ENCODE measurements at regions not wholly inside any gene's neighbourhood (a gene's known extent, or its start where the extent isn't known, plus 50 kb on each side); places are given as distances from the start of the nearest gene placed in this dataset.

- Histone ChIP-seq H3K4me3 (no peak overlapping the region), H3K9me3 (no peaks in the 10 kb centered on the region), H3K4me1 (no peaks in the 10 kb centered on the region), H3K4me2 (no peak overlapping the region), H3K27ac (no peak overlapping the region)
- DNase-seq (ENCODE audit: low read depth in 1 of 2, low spot score in 1 of 2) (no peak), ATAC-seq (no peak), FAIRE-seq (no peak)
- ChIA-PET CTCF (no interaction called here), POLR2A (no interaction called here)
- WGBS (ENCODE audit: missing lambda C conversion rate) = 4% methylated on average over 5 of the region's 5 CpGs
- TF ChIP-seq JUN (IDR thresholded peaks at IDR 0.05) (no peak), RCOR1 (IDR thresholded peaks at IDR 0.05; ENCODE audit: low read depth, low read length) (no peak), FOSL2 (IDR thresholded peaks at IDR 0.05) (no peak), FOSL2 (CRISPR knock-in tag; IDR thresholded peaks at IDR 0.05) (peak; percentile 12; the same call in 1 of the 2 replicates)
These were observed 214.2 kb upstream of the GHITM start for GRCh38 chr10:83925133-83925532.

GRCh38 chr10:83926606-83927005 lies 212.7 kb upstream of the GHITM start:
- 13% methylated on average over 2 of the region's 2 CpGs for WGBS (ENCODE audit: missing lambda C conversion rate)
- H3K4me3 ChIP-seq = no peak overlapping the region
- POLR2A ChIA-PET = no interaction called here

GRCh38 chr10:83927166-83927565 lies 212.1 kb upstream of the GHITM start:
- CTCF ChIA-PET = no interaction called here
- no peak for DNase-seq (ENCODE audit: low read depth in 1 of 2, low spot score in 1 of 2)
- POLR2A ChIA-PET = no interaction called here
- Histone ChIP-seq H3K9me3 (no peaks in the 10 kb centered on the region), H3K27ac (no peak overlapping the region), H3K4me1 (no peaks in the 10 kb centered on the region), H3K4me2 (no peak overlapping the region), H3K4me3 (no peak overlapping the region)
- FAIRE-seq = no peak
- WGBS (ENCODE audit: missing lambda C conversion rate) = 10% methylated on average over 2 of the region's 2 CpGs
- no peak for ATAC-seq
- TF ChIP-seq HOXB5 (CRISPR knock-in tag; IDR thresholded peaks at IDR 0.05) (no peak), MYC (IDR thresholded peaks at IDR 0.05; ENCODE audit: borderline replicate concordance, low read length) (no peak), GATA3 (IDR thresholded peaks at IDR 0.05; ENCODE audit: borderline replicate concordance) (no peak), RAD21 (conservative IDR thresholded peaks at IDR 0.05 in 1 of 2, IDR thresholded peaks at IDR 0.05 in 1 of 2) (no peak), FOSL2 (IDR thresholded peaks at IDR 0.05) (no peak), FOSL2 (CRISPR knock-in tag; IDR thresholded peaks at IDR 0.05) (no peak), NR3C1 (IDR thresholded peaks at IDR 0.05) (no peak)
- TF ChIP-seq, protein P1, sequence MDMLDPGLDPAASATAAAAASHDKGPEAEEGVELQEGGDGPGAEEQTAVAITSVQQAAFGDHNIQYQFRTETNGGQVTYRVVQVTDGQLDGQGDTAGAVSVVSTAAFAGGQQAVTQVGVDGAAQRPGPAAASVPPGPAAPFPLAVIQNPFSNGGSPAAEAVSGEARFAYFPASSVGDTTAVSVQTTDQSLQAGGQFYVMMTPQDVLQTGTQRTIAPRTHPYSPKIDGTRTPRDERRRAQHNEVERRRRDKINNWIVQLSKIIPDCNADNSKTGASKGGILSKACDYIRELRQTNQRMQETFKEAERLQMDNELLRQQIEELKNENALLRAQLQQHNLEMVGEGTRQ (IDR thresholded peaks at IDR 0.05) = no peak
- TF ChIP-seq, protein P2, sequence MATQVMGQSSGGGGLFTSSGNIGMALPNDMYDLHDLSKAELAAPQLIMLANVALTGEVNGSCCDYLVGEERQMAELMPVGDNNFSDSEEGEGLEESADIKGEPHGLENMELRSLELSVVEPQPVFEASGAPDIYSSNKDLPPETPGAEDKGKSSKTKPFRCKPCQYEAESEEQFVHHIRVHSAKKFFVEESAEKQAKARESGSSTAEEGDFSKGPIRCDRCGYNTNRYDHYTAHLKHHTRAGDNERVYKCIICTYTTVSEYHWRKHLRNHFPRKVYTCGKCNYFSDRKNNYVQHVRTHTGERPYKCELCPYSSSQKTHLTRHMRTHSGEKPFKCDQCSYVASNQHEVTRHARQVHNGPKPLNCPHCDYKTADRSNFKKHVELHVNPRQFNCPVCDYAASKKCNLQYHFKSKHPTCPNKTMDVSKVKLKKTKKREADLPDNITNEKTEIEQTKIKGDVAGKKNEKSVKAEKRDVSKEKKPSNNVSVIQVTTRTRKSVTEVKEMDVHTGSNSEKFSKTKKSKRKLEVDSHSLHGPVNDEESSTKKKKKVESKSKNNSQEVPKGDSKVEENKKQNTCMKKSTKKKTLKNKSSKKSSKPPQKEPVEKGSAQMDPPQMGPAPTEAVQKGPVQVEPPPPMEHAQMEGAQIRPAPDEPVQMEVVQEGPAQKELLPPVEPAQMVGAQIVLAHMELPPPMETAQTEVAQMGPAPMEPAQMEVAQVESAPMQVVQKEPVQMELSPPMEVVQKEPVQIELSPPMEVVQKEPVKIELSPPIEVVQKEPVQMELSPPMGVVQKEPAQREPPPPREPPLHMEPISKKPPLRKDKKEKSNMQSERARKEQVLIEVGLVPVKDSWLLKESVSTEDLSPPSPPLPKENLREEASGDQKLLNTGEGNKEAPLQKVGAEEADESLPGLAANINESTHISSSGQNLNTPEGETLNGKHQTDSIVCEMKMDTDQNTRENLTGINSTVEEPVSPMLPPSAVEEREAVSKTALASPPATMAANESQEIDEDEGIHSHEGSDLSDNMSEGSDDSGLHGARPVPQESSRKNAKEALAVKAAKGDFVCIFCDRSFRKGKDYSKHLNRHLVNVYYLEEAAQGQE (IDR thresholded peaks at IDR 0.05) = no peak

More at GRCh38 chr10:83926606-83927005, 212.7 kb upstream of the GHITM start:
- no peaks in the 10 kb centered on the region for H3K9me3 ChIP-seq
- CTCF ChIA-PET = no interaction called here
- no peaks in the 10 kb centered on the region for H3K4me1 ChIP-seq
- no peak for ATAC-seq
- TF ChIP-seq EP300 (IDR thresholded peaks at IDR 0.05) = no peak
- TF ChIP-seq, protein P3, sequence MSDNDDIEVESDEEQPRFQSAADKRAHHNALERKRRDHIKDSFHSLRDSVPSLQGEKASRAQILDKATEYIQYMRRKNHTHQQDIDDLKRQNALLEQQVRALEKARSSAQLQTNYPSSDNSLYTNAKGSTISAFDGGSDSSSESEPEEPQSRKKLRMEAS (IDR thresholded peaks at IDR 0.05) = no peak
- no peak for TF ChIP-seq TFCP2L1 (CRISPR knock-in tag; IDR thresholded peaks at IDR 0.05)
- no peak for TF ChIP-seq POLR2A (IDR thresholded peaks at IDR 0.05; ENCODE audit: low read length)
- TF ChIP-seq JUNB (IDR thresholded peaks at IDR 0.05) = no peak
- TF ChIP-seq ZNF302 (CRISPR knock-in tag; IDR thresholded peaks at IDR 0.05) = no peak
- TF ChIP-seq NFE2L2 (conservative IDR thresholded peaks at IDR 0.05; ENCODE audit: low read length) = no peak
- TF ChIP-seq EHF (CRISPR knock-in tag; IDR thresholded peaks at IDR 0.05) = no peak
- TF ChIP-seq CTCF (IDR thresholded peaks at IDR 0.05) = no peak
- no peak for TF ChIP-seq BHLHE40 (IDR thresholded peaks at IDR 0.05; ENCODE audit: low read depth, low read length)
- TF ChIP-seq HOXB13 (CRISPR knock-in tag; IDR thresholded peaks at IDR 0.05; ENCODE audit: low read depth) = no peak
- TF ChIP-seq, protein P2 (IDR thresholded peaks at IDR 0.05) = no peak
- TF ChIP-seq FOSB (CRISPR knock-in tag; IDR thresholded peaks at IDR 0.05) = no peak
- FAIRE-seq = no peak
- H3K4me2 ChIP-seq = no peak overlapping the region
- no peak overlapping the region for H3K27ac ChIP-seq
- DNase-seq (ENCODE audit: low read depth in 1 of 2, low spot score in 1 of 2) = no peak

All from A549 (cell line).